GM12878 (cell line): ENCODE measurements at regions not wholly inside any gene's neighbourhood (a gene's known extent, or its start where the extent isn't known, plus 50 kb on each side); places are given as distances from the start of the nearest gene placed in this dataset.

Experiments used
- ATAC-seq: fragments of 200-7000 bp; cut with Tn5 transposase; 3 replicates; pipeline ENCODE4 v1.9.1; 2020; ENCODE audit warnings: mild to moderate bottlenecking, moderate library complexity
- BruUV-seq: library from RNA; stranded (reverse); fragments of 400-500 nt; replicated peaks from 2 replicates; lab custom pipeline; 2021; lab: Mats Ljungman, UMichigan
- CTCF ChIA-PET: fragments of 300-600 bp; sonication (Branson Sonifier 250); formaldehyde crosslinking; extraction: SDS; loops from one replicate; lab custom pipeline; 2021; ENCODE audit warnings: inconsistent platforms; lab: Yijun Ruan, JAX
- POLR2A ChIA-PET: fragments of 350-600 bp; formaldehyde crosslinking; extraction: SDS; loops from one replicate; lab custom pipeline; 2021; ENCODE audit warnings: inconsistent platforms; lab: Charles Lee
- RAD21 ChIA-PET: fragments of 300-600 bp; sonication (Branson Sonifier 250); formaldehyde crosslinking; loops from one replicate; lab custom pipeline; 2023; ENCODE audit warnings: antibody characterized with exemption; ENCODE audit not compliant: unreplicated experiment; lab: Charles Lee
- SMC1A ChIA-PET: fragments of 300-600 bp; sonication (Branson Sonifier 250); formaldehyde crosslinking; loops from one replicate; lab custom pipeline; 2023; ENCODE audit not compliant: unreplicated experiment, uncharacterized antibody; lab: Charles Lee
- DNase-seq: peaks from one replicate; pipeline ENCODE4 v3.0.0-alpha.2; 2011; ENCODE audit warnings: low read depth, low spot score
- FAIRE-seq: peaks from 3 replicates; lab custom pipeline; 2011; peaks lifted over from hg19 to GRCh38; lab: Jason Lieb, UNC
- H2AFZ ChIP-seq: 2 replicates; pipeline ENCODE4 v1.6.0; 2011; ENCODE audit warnings: low read depth, low read length, control low read depth; ENCODE audit not compliant: control insufficient read depth
- H3K27ac ChIP-seq: 2 replicates; pipeline ENCODE4 v1.5.1; 2011; ENCODE audit warnings: control low read depth; ENCODE audit not compliant: control insufficient read depth, insufficient read depth
- H3K27me3 ChIP-seq, 2 experiments: replicated peaks in 1 of 2; 2 replicates each; pipeline versions ENCODE4 v1.6.0 to v1.6.1; 2011; ENCODE audit warnings: low read length in 1 of 2; ENCODE audit not compliant: control insufficient read depth in 2 of 2, insufficient read depth in 2 of 2
- H3K36me3 ChIP-seq, 2 experiments: 2 replicates each; pipeline ENCODE4 v1.5.1; 2011; ENCODE audit warnings: low read length in 1 of 2; ENCODE audit not compliant: control insufficient read depth in 2 of 2, insufficient read depth in 2 of 2
- H3K4me1 ChIP-seq: 2 replicates; pipeline ENCODE4 v1.6.1; 2011; ENCODE audit warnings: mild to moderate bottlenecking, low read length, moderate library complexity, mixed read lengths; ENCODE audit not compliant: control insufficient read depth, insufficient read depth
- H3K4me2 ChIP-seq: 2 replicates; pipeline ENCODE4 v1.6.0; 2011; ENCODE audit warnings: control low read depth; ENCODE audit not compliant: control insufficient read depth, insufficient read depth
- H3K4me3 ChIP-seq: fragments of 200-600 bp; sonication (generic); 2 replicates; pipeline ENCODE4 v1.5.1; 2016
- H3K79me2 ChIP-seq: 2 replicates; pipeline ENCODE4 v1.6.0; 2011; ENCODE audit warnings: low read length; ENCODE audit not compliant: control insufficient read depth, insufficient read depth
- H3K9ac ChIP-seq: 2 replicates; pipeline ENCODE4 v1.8.0; 2011; ENCODE audit warnings: low read length, control low read depth, mixed read lengths; ENCODE audit not compliant: control insufficient read depth, insufficient read depth
- H3K9me3 ChIP-seq: replicated peaks from 3 replicates; pipeline ENCODE4 v1.5.1; 2011; ENCODE audit warnings: mild to moderate bottlenecking, low read length; ENCODE audit not compliant: control insufficient read depth, insufficient read depth
- H4K20me1 ChIP-seq: 2 replicates; pipeline ENCODE4 v1.6.0; 2011; ENCODE audit not compliant: control insufficient read depth, insufficient read depth
- BCL11A ChIP-seq: IDR thresholded peaks from 2 replicates; pipeline ENCODE4 v1.6.1; 2011; ENCODE audit warnings: low read depth, low read length
- FOXM1 ChIP-seq: IDR thresholded peaks from 2 replicates; pipeline ENCODE4 v1.6.1; 2012; ENCODE audit warnings: low read depth, mild to moderate bottlenecking, inconsistent platforms, low read length, moderate library complexity
- GABPA ChIP-seq: IDR thresholded peaks from 2 replicates; pipeline ENCODE4 v1.6.1; 2014; ENCODE audit warnings: antibody characterized with exemption, low read depth, mild to moderate bottlenecking, inconsistent platforms
- JUNB ChIP-seq: IDR thresholded peaks from 2 replicates; pipeline ENCODE4 v1.6.1; 2016; ENCODE audit warnings: antibody characterized with exemption, mild to moderate bottlenecking
- MEF2A ChIP-seq: IDR thresholded peaks from 2 replicates; pipeline ENCODE4 v1.6.1; 2011; ENCODE audit warnings: low read depth, mild to moderate bottlenecking, low read length, moderate library complexity; ENCODE audit not compliant: insufficient read depth
- MTA2 ChIP-seq: fragments of 450-650 bp; IDR thresholded peaks from 2 replicates; pipeline ENCODE4 v1.6.1; 2016; ENCODE audit warnings: low read depth, mild to moderate bottlenecking, moderate library complexity
- MYC ChIP-seq: IDR thresholded peaks from 2 replicates; pipeline ENCODE4 v1.6.1; 2011; ENCODE audit warnings: mild to moderate bottlenecking, low read length, moderate library complexity, inconsistent platforms; ENCODE audit not compliant: insufficient read depth, insufficient replicate concordance, insufficient read length, severe bottlenecking
- NFIC ChIP-seq: IDR thresholded peaks from 2 replicates; pipeline ENCODE4 v1.6.1; 2012; ENCODE audit warnings: low read depth, mild to moderate bottlenecking, inconsistent platforms, low read length, moderate library complexity
- NR2F1 ChIP-seq: fragments of 450-650 bp; conservative IDR thresholded peaks from 2 replicates; pipeline ENCODE4 v1.6.1; 2017; ENCODE audit warnings: mild to moderate bottlenecking
- POLR2AphosphoS5 ChIP-seq: IDR thresholded peaks from 2 replicates; pipeline ENCODE4 v1.6.1; 2011; ENCODE audit warnings: mild to moderate bottlenecking, low read length, inconsistent platforms
- RUNX3 ChIP-seq: IDR thresholded peaks from 2 replicates; pipeline ENCODE4 v1.6.1; 2012; ENCODE audit warnings: low read length, inconsistent platforms
- SUPT20H ChIP-seq: IDR thresholded peaks from 2 replicates; pipeline ENCODE4 v1.6.1; 2011; ENCODE audit warnings: low read depth, mild to moderate bottlenecking, low read length, moderate library complexity, borderline replicate concordance; ENCODE audit not compliant: control insufficient read depth
- TBL1XR1 ChIP-seq: IDR thresholded peaks from 2 replicates; pipeline ENCODE4 v1.6.1; 2012; ENCODE audit warnings: low read depth, low read length, improper control_type of control experiment
- ZBED1 ChIP-seq: IDR thresholded peaks from 2 replicates; pipeline ENCODE4 v1.6.1; 2016; ENCODE audit warnings: borderline replicate concordance
- in situ Hi-C: fragments of 300-500 bp; cut with MboI; formaldehyde crosslinking; loops from 9 replicates; pipeline ENCODE4 v1.14.3; 2018; ENCODE audit warnings: mixed read lengths
- intact Hi-C: fragments of 100-400 bp; cut with micrococcal nuclease; formaldehyde crosslinking; loops from one replicate; pipeline ENCODE4 v1.14.2; 2022; ENCODE audit not compliant: unreplicated experiment
- TF ChIP-seq, protein P1 (sequence below): fragments of 450-650 bp; IDR thresholded peaks from 2 replicates; pipeline ENCODE4 v1.6.1; 2017; ENCODE audit warnings: mild to moderate bottlenecking
- TF ChIP-seq, protein P2 (sequence below): IDR thresholded peaks from 2 replicates; pipeline ENCODE4 v1.6.1; 2011; ENCODE audit warnings: mild to moderate bottlenecking, low read depth, low read length, moderate library complexity; ENCODE audit not compliant: insufficient replicate concordance
- TF ChIP-seq, protein P3 (sequence below): IDR thresholded peaks from 2 replicates; pipeline ENCODE4 v1.6.1; 2012; ENCODE audit warnings: low read length, inconsistent platforms
- TF ChIP-seq, protein P4 (sequence below): IDR thresholded peaks from 2 replicates; pipeline ENCODE4 v1.6.1; 2011; ENCODE audit warnings: borderline replicate concordance, low read depth, mild to moderate bottlenecking, moderate library complexity, low read length; ENCODE audit not compliant: insufficient read depth, poor library complexity, severe bottlenecking

DNA sequence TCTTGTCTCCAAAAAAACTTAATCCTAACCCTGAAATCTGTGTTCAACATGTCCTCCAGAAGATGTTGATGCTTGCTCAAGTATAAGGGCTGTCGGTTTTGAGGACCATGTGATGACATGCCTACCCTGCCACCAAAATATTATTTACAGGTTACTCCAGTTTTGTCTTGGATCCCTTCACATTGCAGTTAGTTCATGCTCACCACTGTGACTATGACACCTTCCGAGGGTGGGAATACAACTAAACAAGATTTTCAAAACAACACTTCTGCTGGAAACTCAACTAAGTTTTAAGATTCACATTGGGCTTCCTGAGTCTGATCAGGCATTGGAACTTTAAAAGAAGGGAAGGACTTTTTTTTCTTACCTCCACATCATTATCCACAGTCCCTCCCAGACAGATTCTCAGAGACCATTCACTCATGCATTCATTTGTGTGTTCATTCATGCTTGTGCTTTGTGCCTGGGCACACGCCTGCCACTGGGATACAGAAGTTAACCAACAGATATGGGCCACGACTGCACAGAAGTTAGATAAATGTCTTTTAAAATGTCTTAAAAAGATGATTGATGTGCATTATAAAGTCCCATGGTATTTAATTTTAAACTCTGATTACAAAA, 118.7 kb upstream of the GJE1 start (continued):
- no peak for TF ChIP-seq ZBED1
- TF ChIP-seq TBL1XR1 = no peak
- TF ChIP-seq, protein P1, sequence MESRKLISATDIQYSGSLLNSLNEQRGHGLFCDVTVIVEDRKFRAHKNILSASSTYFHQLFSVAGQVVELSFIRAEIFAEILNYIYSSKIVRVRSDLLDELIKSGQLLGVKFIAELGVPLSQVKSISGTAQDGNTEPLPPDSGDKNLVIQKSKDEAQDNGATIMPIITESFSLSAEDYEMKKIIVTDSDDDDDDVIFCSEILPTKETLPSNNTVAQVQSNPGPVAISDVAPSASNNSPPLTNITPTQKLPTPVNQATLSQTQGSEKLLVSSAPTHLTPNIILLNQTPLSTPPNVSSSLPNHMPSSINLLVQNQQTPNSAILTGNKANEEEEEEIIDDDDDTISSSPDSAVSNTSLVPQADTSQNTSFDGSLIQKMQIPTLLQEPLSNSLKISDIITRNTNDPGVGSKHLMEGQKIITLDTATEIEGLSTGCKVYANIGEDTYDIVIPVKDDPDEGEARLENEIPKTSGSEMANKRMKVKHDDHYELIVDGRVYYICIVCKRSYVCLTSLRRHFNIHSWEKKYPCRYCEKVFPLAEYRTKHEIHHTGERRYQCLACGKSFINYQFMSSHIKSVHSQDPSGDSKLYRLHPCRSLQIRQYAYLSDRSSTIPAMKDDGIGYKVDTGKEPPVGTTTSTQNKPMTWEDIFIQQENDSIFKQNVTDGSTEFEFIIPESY = no peak
- no peak for TF ChIP-seq POLR2AphosphoS5
- no peak for TF ChIP-seq MYC

DNA sequence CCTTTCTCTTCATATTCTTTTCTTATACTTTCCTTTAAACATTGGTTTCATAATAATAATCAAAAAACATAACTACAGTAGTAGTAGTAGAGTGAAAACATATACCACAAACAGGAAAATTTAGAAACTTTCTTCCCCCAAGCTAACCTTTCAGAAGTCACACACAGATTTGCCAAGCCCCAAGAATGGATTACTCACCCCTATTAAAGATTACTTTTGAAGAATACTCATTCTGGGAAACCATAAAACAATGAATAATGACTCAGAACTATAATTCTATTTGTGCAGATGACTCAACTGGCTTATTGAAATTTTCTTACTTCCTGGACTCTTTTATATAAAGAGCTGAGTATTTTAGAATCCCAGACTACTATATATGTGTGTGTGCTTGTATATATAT, 119.4 kb upstream of the GJE1 start:
- no peaks in the 10 kb centered on the region for H3K79me2 ChIP-seq
- CTCF ChIA-PET = no interaction called here
- no peak overlapping the region for H3K4me3 ChIP-seq

More for the DNA sequence above, 119.4 kb upstream of the GJE1 start:
- BruUV-seq = no TSS peak
- ATAC-seq (peak; percentile 73), DNase-seq (no peak), FAIRE-seq (no peak)
- intact Hi-C loops = no loop called here
- H2AFZ ChIP-seq = no peak overlapping the region
- POLR2A ChIA-PET = no interaction called here
- no peaks in the 10 kb centered on the region for H3K9me3 ChIP-seq
- no peaks in the 10 kb centered on the region for H3K4me1 ChIP-seq
- H3K4me2 ChIP-seq = no peak overlapping the region
- H3K27ac ChIP-seq = no peak overlapping the region
- RAD21 ChIA-PET = no interaction called here
- in situ Hi-C loops = no loop called here
- no peaks in the 10 kb centered on the region for H3K36me3 ChIP-seq
- H3K27me3 ChIP-seq = no peaks in the 10 kb centered on the region
- no peak overlapping the region for H3K9ac ChIP-seq
- no peaks in the 10 kb centered on the region for H4K20me1 ChIP-seq
- peak; percentile 75; the same call in 1 of the 2 replicates for TF ChIP-seq NFIC
- no peak for TF ChIP-seq SUPT20H
- 0 out of 2 replicates have a peak, but pooled peaks have one; percentile 32 for TF ChIP-seq MEF2A
- peak; percentile 20; the same call in 1 of the 2 replicates for TF ChIP-seq MTA2
- peak; percentile 89 for TF ChIP-seq JUNB
- TF ChIP-seq FOXM1 = peak; percentile 20; the same call in 1 of the 2 replicates
- peak; percentile 42; the same call in 1 of the 2 replicates for TF ChIP-seq BCL11A
- TF ChIP-seq, protein P2, sequence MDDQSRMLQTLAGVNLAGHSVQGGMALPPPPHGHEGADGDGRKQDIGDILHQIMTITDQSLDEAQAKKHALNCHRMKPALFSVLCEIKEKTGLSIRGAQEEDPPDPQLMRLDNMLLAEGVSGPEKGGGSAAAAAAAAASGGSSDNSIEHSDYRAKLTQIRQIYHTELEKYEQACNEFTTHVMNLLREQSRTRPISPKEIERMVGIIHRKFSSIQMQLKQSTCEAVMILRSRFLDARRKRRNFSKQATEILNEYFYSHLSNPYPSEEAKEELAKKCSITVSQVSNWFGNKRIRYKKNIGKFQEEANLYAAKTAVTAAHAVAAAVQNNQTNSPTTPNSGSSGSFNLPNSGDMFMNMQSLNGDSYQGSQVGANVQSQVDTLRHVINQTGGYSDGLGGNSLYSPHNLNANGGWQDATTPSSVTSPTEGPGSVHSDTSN = no peak
- TF ChIP-seq, protein P3, sequence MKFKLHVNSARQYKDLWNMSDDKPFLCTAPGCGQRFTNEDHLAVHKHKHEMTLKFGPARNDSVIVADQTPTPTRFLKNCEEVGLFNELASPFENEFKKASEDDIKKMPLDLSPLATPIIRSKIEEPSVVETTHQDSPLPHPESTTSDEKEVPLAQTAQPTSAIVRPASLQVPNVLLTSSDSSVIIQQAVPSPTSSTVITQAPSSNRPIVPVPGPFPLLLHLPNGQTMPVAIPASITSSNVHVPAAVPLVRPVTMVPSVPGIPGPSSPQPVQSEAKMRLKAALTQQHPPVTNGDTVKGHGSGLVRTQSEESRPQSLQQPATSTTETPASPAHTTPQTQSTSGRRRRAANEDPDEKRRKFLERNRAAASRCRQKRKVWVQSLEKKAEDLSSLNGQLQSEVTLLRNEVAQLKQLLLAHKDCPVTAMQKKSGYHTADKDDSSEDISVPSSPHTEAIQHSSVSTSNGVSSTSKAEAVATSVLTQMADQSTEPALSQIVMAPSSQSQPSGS = peak; percentile 45; the same call in 1 of the 2 replicates
- TF ChIP-seq, protein P4, sequence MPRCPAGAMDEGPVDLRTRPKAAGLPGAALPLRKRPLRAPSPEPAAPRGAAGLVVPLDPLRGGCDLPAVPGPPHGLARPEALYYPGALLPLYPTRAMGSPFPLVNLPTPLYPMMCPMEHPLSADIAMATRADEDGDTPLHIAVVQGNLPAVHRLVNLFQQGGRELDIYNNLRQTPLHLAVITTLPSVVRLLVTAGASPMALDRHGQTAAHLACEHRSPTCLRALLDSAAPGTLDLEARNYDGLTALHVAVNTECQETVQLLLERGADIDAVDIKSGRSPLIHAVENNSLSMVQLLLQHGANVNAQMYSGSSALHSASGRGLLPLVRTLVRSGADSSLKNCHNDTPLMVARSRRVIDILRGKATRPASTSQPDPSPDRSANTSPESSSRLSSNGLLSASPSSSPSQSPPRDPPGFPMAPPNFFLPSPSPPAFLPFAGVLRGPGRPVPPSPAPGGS = peak; percentile 40
- TF ChIP-seq GABPA = peak; percentile 29; the same call in 1 of the 2 replicates
- peak; percentile 72 for TF ChIP-seq RUNX3
- no peak for TF ChIP-seq NR2F1
- SMC1A ChIA-PET = no interaction called here
